ENCODE measurements at regions not wholly inside any gene's neighbourhood (a gene's known extent, or its start where the extent isn't known, plus 50 kb on each side); places are given as distances from the start of the nearest gene placed in this dataset.

DNA sequence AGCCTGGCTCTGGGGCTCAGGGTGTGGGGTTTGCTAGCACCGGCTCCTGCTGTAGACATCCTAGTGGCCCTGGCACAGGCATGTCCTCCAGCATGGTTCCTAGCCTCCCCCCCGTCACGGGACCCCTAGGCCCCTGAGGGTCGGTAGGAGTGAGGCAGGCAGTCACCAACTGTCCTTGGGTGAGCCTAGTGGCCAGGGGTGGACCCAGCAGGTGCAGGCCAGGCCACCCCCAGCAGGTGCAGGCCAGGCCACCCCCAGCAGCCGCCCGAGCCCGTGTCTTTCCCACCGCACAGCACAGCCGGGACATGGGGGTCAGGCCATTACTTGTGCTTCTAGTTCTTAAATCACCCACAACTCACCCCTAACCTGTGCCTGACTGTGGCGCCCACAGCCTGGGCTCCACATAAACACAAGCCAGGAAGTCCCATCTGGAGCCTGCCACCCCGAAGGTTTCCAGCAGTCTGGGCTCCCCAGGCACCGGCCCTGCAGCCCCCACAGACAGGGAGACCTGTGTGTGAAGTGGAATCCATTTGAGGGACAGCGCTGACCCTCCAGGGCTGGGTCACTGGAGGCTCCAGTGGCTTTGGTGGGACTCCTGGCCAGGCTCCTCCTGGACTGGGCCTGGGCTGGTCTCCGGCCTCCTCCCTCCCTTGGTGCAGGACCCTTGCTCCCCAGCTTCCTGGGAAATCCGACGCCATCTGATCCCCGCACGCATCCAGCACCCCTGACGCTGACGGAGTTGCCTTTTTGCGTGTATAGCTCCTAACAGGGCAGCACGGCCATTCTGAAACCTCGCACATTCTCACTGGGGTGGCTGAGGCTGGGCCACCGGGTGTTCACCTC is 114.1 kb upstream of the LPCAT1 start:
- no peak for TF ChIP-seq CTCF (IDR thresholded peaks at IDR 0.05 in 8 of 11, conservative IDR thresholded peaks at IDR 0.05 in 3 of 11)
- no peak for TF ChIP-seq POLR2A (IDR thresholded peaks at IDR 0.05)

Measured in spleen (tissue), 7 donors.